ENCODE measurements at regions not wholly inside any gene's neighbourhood (a gene's known extent, or its start where the extent isn't known, plus 50 kb on each side); places are given as distances from the start of the nearest gene placed in this dataset.

DNA sequence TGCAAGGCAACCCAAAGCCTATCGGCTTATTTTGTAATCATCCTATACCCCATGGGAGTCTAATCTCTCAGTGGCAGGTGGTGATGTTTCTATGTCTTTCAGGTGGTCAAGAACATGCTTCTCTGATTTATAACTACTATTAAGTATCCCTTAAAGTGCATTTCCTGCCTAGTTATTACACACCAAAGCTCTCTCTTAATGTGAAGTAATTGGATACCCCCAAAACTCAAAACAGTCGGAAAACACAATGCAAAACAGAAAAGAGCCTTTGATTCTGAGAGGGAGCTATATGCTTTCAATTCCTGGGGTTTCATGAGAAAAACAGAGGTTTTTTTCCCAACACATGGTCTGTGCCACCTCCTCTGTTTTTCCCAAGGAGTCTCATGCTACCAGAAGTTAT lies 416.4 kb downstream of the CSNK1G3 start:
- Histone ChIP-seq H3K4me1 (ENCODE audit: control insufficient read depth in 1 of 2, low read depth in 2 of 2) (no peaks in the 10 kb centered on the region), H3K36me3 (no peaks in the 10 kb centered on the region), H3K9me3 (no peaks in the 10 kb centered on the region), H3K4me3 (no peak overlapping the region), H3K27ac (no peak overlapping the region), H3K27me3 (replicated peaks; ENCODE audit: insufficient read depth) (no peaks in the 10 kb centered on the region)
- TF ChIP-seq, protein P1, sequence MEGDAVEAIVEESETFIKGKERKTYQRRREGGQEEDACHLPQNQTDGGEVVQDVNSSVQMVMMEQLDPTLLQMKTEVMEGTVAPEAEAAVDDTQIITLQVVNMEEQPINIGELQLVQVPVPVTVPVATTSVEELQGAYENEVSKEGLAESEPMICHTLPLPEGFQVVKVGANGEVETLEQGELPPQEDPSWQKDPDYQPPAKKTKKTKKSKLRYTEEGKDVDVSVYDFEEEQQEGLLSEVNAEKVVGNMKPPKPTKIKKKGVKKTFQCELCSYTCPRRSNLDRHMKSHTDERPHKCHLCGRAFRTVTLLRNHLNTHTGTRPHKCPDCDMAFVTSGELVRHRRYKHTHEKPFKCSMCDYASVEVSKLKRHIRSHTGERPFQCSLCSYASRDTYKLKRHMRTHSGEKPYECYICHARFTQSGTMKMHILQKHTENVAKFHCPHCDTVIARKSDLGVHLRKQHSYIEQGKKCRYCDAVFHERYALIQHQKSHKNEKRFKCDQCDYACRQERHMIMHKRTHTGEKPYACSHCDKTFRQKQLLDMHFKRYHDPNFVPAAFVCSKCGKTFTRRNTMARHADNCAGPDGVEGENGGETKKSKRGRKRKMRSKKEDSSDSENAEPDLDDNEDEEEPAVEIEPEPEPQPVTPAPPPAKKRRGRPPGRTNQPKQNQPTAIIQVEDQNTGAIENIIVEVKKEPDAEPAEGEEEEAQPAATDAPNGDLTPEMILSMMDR (IDR thresholded peaks at IDR 0.05), result no peak
- DNase-seq (ENCODE audit: low spot score) (no peak), ATAC-seq (ENCODE audit: insufficient number of reproducible peaks, low FRiP score, low read depth) (no peak)

- ATAC-seq (ENCODE audit: insufficient number of reproducible peaks, low FRiP score, low read depth) (no peak), DNase-seq (ENCODE audit: low spot score) (no peak)
- Histone ChIP-seq H3K4me3 (no peak overlapping the region), H3K27ac (no peak overlapping the region), H3K9me3 (no peaks in the 10 kb centered on the region), H3K36me3 (no peaks in the 10 kb centered on the region), H3K4me1 (ENCODE audit: control insufficient read depth in 1 of 2, low read depth in 2 of 2) (peaks cover 4 to 8% of the 10 kb centered on the region in 2 donors), H3K27me3 (replicated peaks; ENCODE audit: insufficient read depth) (no peaks in the 10 kb centered on the region)
- TF ChIP-seq, protein P1 (IDR thresholded peaks at IDR 0.05), result no peak
Observed at GRCh38 chr5:123921193-123921592, 409.2 kb downstream of the CSNK1G3 start.

GRCh38 chr5:123916345-123917121 lies 404.6 kb downstream of the CSNK1G3 start:
- DNase-seq (ENCODE audit: low spot score) (no peak), ATAC-seq (ENCODE audit: insufficient number of reproducible peaks, low FRiP score, low read depth) (no peak)
- Histone ChIP-seq H3K27ac (no peak overlapping the region), H3K27me3 (replicated peaks; ENCODE audit: insufficient read depth) (no peaks in the 10 kb centered on the region), H3K4me1 (ENCODE audit: control insufficient read depth in 1 of 2, low read depth in 2 of 2) (peaks cover 4 to 10% of the 10 kb centered on the region in 2 donors), H3K4me3 (peak overlapping the region; percentile 43), H3K36me3 (no peaks in the 10 kb centered on the region), H3K9me3 (no peaks in the 10 kb centered on the region)
- TF ChIP-seq, protein P1 (IDR thresholded peaks at IDR 0.05), result no peak

DNA sequence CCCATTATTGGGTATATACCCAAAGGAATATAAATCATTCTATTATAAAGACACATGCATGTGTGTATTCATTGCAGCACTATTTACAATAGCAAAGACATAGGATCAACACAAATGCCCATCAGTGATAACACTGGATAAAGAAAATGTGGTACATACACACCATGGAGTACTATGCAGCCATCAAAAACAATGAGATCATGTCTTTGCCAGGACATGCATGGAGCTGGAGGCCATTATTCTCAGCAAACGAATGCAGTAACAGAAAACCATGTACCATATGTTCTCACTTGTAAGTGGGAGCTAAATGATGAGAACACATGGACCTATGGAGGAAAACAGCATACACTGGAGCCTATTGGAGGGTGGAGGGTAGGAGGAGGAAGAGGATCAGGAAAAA lies 402.4 kb downstream of the CSNK1G3 start:
- H3K36me3 ChIP-seq, result no peaks in the 10 kb centered on the region
- TF ChIP-seq, protein P1 (IDR thresholded peaks at IDR 0.05), result no peak
- no peak overlapping the region for H3K4me3 ChIP-seq
- H3K9me3 ChIP-seq, result no peaks in the 10 kb centered on the region
- DNase-seq (ENCODE audit: low spot score) (no peak), ATAC-seq (ENCODE audit: insufficient number of reproducible peaks, low FRiP score, low read depth) (no peak)
- peaks cover 4 to 10% of the 10 kb centered on the region in 2 donors for H3K4me1 ChIP-seq (ENCODE audit: control insufficient read depth in 1 of 2, low read depth in 2 of 2)
- no peaks in the 10 kb centered on the region for H3K27me3 ChIP-seq (replicated peaks; ENCODE audit: insufficient read depth)
- no peak overlapping the region for H3K27ac ChIP-seq

DNA sequence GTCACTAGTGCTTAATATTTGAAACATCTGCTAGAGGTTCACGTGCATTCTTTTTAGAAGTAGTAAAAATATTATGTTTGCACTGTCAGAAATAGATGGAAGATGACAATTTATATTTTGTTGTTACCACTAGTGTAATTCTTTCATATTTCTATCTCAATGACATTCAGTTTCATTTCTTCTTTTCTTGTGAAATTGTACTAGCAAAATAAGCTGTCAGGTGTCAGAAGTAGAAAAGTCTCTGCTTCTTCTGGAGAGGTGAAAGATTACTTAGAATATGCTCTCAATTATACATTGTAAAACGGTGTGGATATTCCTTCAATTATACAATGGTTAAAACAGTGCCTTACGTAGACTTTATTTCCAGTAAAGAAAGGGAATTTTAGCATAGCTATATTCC lies 395.4 kb downstream of the CSNK1G3 start:
- H3K27ac ChIP-seq, result no peak overlapping the region
- no peaks in the 10 kb centered on the region for H3K27me3 ChIP-seq (replicated peaks; ENCODE audit: insufficient read depth)
- H3K9me3 ChIP-seq, result no peaks in the 10 kb centered on the region
- no peak for ATAC-seq (ENCODE audit: insufficient number of reproducible peaks, low FRiP score, low read depth)
- TF ChIP-seq, protein P1 (IDR thresholded peaks at IDR 0.05), result no peak
- no peak for DNase-seq (ENCODE audit: low spot score)
- H3K36me3 ChIP-seq, result no peaks in the 10 kb centered on the region
- no peaks in the 10 kb centered on the region for H3K4me1 ChIP-seq (ENCODE audit: control insufficient read depth in 1 of 2, low read depth in 2 of 2)
- no peak overlapping the region for H3K4me3 ChIP-seq

Data from thoracic aorta (tissue), 2 donors.